ENCODE measurements at regions not wholly inside any gene's neighbourhood (a gene's known extent, or its start where the extent isn't known, plus 50 kb on each side); places are given as distances from the start of the nearest gene placed in this dataset.

GRCh38 chr10:130329792-130330191 is 193.6 kb downstream of the GLRX3 start:
- DNase-seq (no peak), ATAC-seq (ENCODE audit: insufficient read depth, low FRiP score) (no peak)
- no peak overlapping the region for H3K27ac ChIP-seq (ENCODE audit: low read depth in 1 of 2, low read length in 1 of 2)
- no peak overlapping the region for H3K4me3 ChIP-seq
- H3K9ac ChIP-seq (ENCODE audit: insufficient read depth in 1 of 2, low read length in 2 of 2) = no peak overlapping the region
- H3K36me3 ChIP-seq (ENCODE audit: control insufficient read depth in 4 of 4, insufficient read depth in 4 of 4, low read length in 4 of 4) = no peaks in the 10 kb centered on the region
- no peaks in the 10 kb centered on the region for H3K27me3 ChIP-seq (ENCODE audit: control insufficient read depth in 3 of 3, insufficient read depth in 3 of 3, low read length in 2 of 3)
- no peaks in the 10 kb centered on the region for H3K4me1 ChIP-seq (ENCODE audit: control insufficient read depth in 5 of 5, insufficient read depth in 5 of 5, low read length in 5 of 5)
- peaks cover 0 to 12% (median 0%) of the 10 kb centered on the region in 4 donors for H3K9me3 ChIP-seq (ENCODE audit: control insufficient read depth in 4 of 4, insufficient read depth in 3 of 4, low read length in 3 of 4)
- TF ChIP-seq CTCF (IDR thresholded peaks at IDR 0.05; ENCODE audit: control extremely low read depth, extremely low read depth) = no peak
- 75 to 84% methylated on average over 6 of the region's 6 CpGs for WGBS, 2 donors

- TF ChIP-seq CTCF (IDR thresholded peaks at IDR 0.05; ENCODE audit: control extremely low read depth, extremely low read depth) = no peak
- ATAC-seq (ENCODE audit: insufficient read depth, low FRiP score) (no peak), DNase-seq (peak in 1 of 3 donors; percentile 2)
- H3K27me3 ChIP-seq (ENCODE audit: control insufficient read depth in 3 of 3, insufficient read depth in 3 of 3, low read length in 2 of 3) = peaks cover 0 to 2% (median 0%) of the 10 kb centered on the region in 3 donors
- H3K27ac ChIP-seq (ENCODE audit: low read depth in 1 of 2, low read length in 1 of 2) = no peak overlapping the region
- no peaks in the 10 kb centered on the region for H3K36me3 ChIP-seq (ENCODE audit: control insufficient read depth in 4 of 4, insufficient read depth in 4 of 4, low read length in 4 of 4)
- H3K9ac ChIP-seq (ENCODE audit: insufficient read depth in 1 of 2, low read length in 2 of 2) = no peak overlapping the region
- 24% methylated on average over 2 of the region's 2 CpGs for WGBS, 2 donors
- peaks cover 0 to 2% (median 0%) of the 10 kb centered on the region in 4 donors for H3K9me3 ChIP-seq (ENCODE audit: control insufficient read depth in 4 of 4, insufficient read depth in 3 of 4, low read length in 3 of 4)
- H3K4me3 ChIP-seq = no peak overlapping the region
- H3K4me1 ChIP-seq (ENCODE audit: control insufficient read depth in 5 of 5, insufficient read depth in 5 of 5, low read length in 5 of 5) = no peaks in the 10 kb centered on the region
These were observed 197.0 kb downstream of the GLRX3 start for GRCh38 chr10:130333185-130333584.

GRCh38 chr10:130335336-130335735 is 199.1 kb downstream of the GLRX3 start:
- TF ChIP-seq CTCF (IDR thresholded peaks at IDR 0.05; ENCODE audit: control extremely low read depth, extremely low read depth) = no peak
- no peak for ATAC-seq (ENCODE audit: insufficient read depth, low FRiP score)
- peaks cover 0 to 2% (median 0%) of the 10 kb centered on the region in 4 donors for H3K9me3 ChIP-seq (ENCODE audit: control insufficient read depth in 4 of 4, insufficient read depth in 3 of 4, low read length in 3 of 4)
- no peaks in the 10 kb centered on the region for H3K36me3 ChIP-seq (ENCODE audit: control insufficient read depth in 4 of 4, insufficient read depth in 4 of 4, low read length in 4 of 4)
- H3K27ac ChIP-seq (ENCODE audit: low read depth in 1 of 2, low read length in 1 of 2) = no peak overlapping the region
- no peaks in the 10 kb centered on the region for H3K4me1 ChIP-seq (ENCODE audit: control insufficient read depth in 5 of 5, insufficient read depth in 5 of 5, low read length in 5 of 5)
- peaks cover 0 to 2% (median 0%) of the 10 kb centered on the region in 3 donors for H3K27me3 ChIP-seq (ENCODE audit: control insufficient read depth in 3 of 3, insufficient read depth in 3 of 3, low read length in 2 of 3)
- no peak for DNase-seq
- no peak overlapping the region for H3K9ac ChIP-seq (ENCODE audit: insufficient read depth in 1 of 2, low read length in 2 of 2)
- WGBS, 2 donors = 77 to 88% methylated on average over 10 of the region's 10 CpGs
- H3K4me3 ChIP-seq = no peak overlapping the region
